Upper lobe of left lung (tissue), 4 donors: ENCODE measurements at regions not wholly inside any gene's neighbourhood (a gene's known extent, or its start where the extent isn't known, plus 50 kb on each side); places are given as distances from the start of the nearest gene placed in this dataset.

Experiments
- EP300 ChIP-seq, 4 donors: sonication (generic); formaldehyde crosslinking; IDR thresholded peaks; one replicate each; pipeline ENCODE4 v1.5.1; 2017; ENCODE audit warnings: antibody characterized with exemption in 4 of 4, control low read depth in 2 of 4
- POLR2A ChIP-seq, 4 donors: fragments of 450-650 bp; IDR thresholded peaks; one replicate each; pipeline ENCODE4 v1.5.1; 2016 to 2017; ENCODE audit warnings: antibody characterized with exemption in 4 of 4, mild to moderate bottlenecking in 2 of 4
- POLR2AphosphoS5 ChIP-seq, 2 donors: sonication (generic); formaldehyde crosslinking; IDR thresholded peaks; one replicate each; pipeline ENCODE4 v1.5.1; 2017; ENCODE audit warnings: antibody characterized with exemption in 2 of 2
- TF ChIP-seq, protein P1 (sequence below), 6 experiments: fragments of 450-650 bp in 4 of 6; fragments of 200-600 bp in 2 of 6; sonication (generic) in 2 of 6; IDR thresholded peaks; one replicate each; pipeline ENCODE4 v1.5.1; 2016 to 2019; ENCODE audit warnings: antibody characterized with exemption in 6 of 6

DNA sequence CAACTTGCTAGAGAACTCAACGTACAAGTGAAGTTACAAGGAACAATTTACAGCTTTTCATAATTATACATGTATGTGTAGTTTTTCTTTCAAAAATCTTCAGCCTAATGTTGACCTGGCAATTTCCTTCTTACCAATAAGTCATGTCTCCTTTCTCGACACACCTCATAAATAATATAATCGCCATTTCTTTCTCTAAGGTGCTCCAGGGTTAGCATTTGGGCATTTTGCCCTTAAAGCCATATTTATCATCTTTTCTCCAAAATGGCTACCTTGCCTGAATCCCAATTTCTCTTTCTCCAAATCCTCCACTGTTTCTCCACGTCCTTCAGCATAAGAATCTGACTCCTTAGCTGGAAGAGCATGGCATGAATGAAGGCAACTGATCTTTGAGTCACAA is 50.3 kb upstream of the RAB27B start:
- TF ChIP-seq POLR2A (IDR thresholded peaks at IDR 0.05) (no peak), POLR2AphosphoS5 (IDR thresholded peaks at IDR 0.05) (no peak), EP300 (IDR thresholded peaks at IDR 0.05) (no peak)
- TF ChIP-seq, protein P1, sequence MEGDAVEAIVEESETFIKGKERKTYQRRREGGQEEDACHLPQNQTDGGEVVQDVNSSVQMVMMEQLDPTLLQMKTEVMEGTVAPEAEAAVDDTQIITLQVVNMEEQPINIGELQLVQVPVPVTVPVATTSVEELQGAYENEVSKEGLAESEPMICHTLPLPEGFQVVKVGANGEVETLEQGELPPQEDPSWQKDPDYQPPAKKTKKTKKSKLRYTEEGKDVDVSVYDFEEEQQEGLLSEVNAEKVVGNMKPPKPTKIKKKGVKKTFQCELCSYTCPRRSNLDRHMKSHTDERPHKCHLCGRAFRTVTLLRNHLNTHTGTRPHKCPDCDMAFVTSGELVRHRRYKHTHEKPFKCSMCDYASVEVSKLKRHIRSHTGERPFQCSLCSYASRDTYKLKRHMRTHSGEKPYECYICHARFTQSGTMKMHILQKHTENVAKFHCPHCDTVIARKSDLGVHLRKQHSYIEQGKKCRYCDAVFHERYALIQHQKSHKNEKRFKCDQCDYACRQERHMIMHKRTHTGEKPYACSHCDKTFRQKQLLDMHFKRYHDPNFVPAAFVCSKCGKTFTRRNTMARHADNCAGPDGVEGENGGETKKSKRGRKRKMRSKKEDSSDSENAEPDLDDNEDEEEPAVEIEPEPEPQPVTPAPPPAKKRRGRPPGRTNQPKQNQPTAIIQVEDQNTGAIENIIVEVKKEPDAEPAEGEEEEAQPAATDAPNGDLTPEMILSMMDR (IDR thresholded peaks at IDR 0.05), result no peak
